ENCODE measurements at regions not wholly inside any gene's neighbourhood (a gene's known extent, or its start where the extent isn't known, plus 50 kb on each side); places are given as distances from the start of the nearest gene placed in this dataset.

GRCh38 chr20:11652128-11652527 is 265.6 kb upstream of the BTBD3 start:
- H3K27ac ChIP-seq (ENCODE audit: low read length): no peak overlapping the region
- H3K36me3 ChIP-seq (ENCODE audit: control insufficient read depth, insufficient read depth, low read length): no peaks in the 10 kb centered on the region
- no peak overlapping the region for H3K4me3 ChIP-seq (ENCODE audit: low read depth in 2 of 2, low read length in 2 of 2)
- H3K27me3 ChIP-seq (ENCODE audit: control insufficient read depth, insufficient read depth, low read length): no peaks in the 10 kb centered on the region
- BruUV-seq (replicated peaks): no TSS peak
- no peaks in the 10 kb centered on the region for H3K9me3 ChIP-seq (ENCODE audit: control insufficient read depth, insufficient read depth, low read depth, low read length)
- in situ Hi-C loops (cut with HindIII; ENCODE audit: low pct_unique_long_range_greater_than_20kb, low sequenced_read_pairs) (no loop called here), intact Hi-C loops (cut with micrococcal nuclease; ENCODE audit: unreplicated experiment) (no loop called here)
- POLR2A ChIA-PET: no interaction called here
- TF ChIP-seq POLR2AphosphoS5 (IDR thresholded peaks at IDR 0.05; ENCODE audit: low read depth, low read length) (no peak), SIN3A (IDR thresholded peaks at IDR 0.05; ENCODE audit: borderline replicate concordance, insufficient read depth, low read depth, low read length) (no peak), CTCF (IDR thresholded peaks at IDR 0.05) (no peak), REST (IDR thresholded peaks at IDR 0.05; ENCODE audit: insufficient read depth in 1 of 2, low read depth in 2 of 2, low read length in 1 of 2) (no peak), TCF7L2 (IDR thresholded peaks at IDR 0.05; ENCODE audit: low read depth, low read length) (no peak)
- DNase-seq (ENCODE audit: low read depth, low spot score) (no peak), ATAC-seq (no peak)
- no peaks in the 10 kb centered on the region for H3K4me1 ChIP-seq (ENCODE audit: control insufficient read depth, insufficient read depth, low read length)
- CTCF ChIA-PET: no interaction called here

GRCh38 chr20:11654766-11655165 is 262.9 kb upstream of the BTBD3 start:
- CTCF ChIA-PET: no interaction called here
- DNase-seq (ENCODE audit: low read depth, low spot score): no peak
- Histone ChIP-seq H3K9me3 (ENCODE audit: control insufficient read depth, insufficient read depth, low read depth, low read length) (no peaks in the 10 kb centered on the region), H3K4me3 (ENCODE audit: low read depth in 2 of 2, low read length in 2 of 2) (no peak overlapping the region), H3K27me3 (ENCODE audit: control insufficient read depth, insufficient read depth, low read length) (no peaks in the 10 kb centered on the region), H3K27ac (ENCODE audit: low read length) (no peak overlapping the region), H3K36me3 (ENCODE audit: control insufficient read depth, insufficient read depth, low read length) (no peaks in the 10 kb centered on the region), H3K4me1 (ENCODE audit: control insufficient read depth, insufficient read depth, low read length) (no peaks in the 10 kb centered on the region)
- intact Hi-C loops (cut with micrococcal nuclease; ENCODE audit: unreplicated experiment): no loop called here
- in situ Hi-C loops (cut with HindIII; ENCODE audit: low pct_unique_long_range_greater_than_20kb, low sequenced_read_pairs): no loop called here
- no peak for ATAC-seq
- TF ChIP-seq SIN3A (IDR thresholded peaks at IDR 0.05; ENCODE audit: borderline replicate concordance, insufficient read depth, low read depth, low read length) (no peak), REST (IDR thresholded peaks at IDR 0.05; ENCODE audit: insufficient read depth in 1 of 2, low read depth in 2 of 2, low read length in 1 of 2) (no peak), TCF7L2 (IDR thresholded peaks at IDR 0.05; ENCODE audit: low read depth, low read length) (no peak), POLR2AphosphoS5 (IDR thresholded peaks at IDR 0.05; ENCODE audit: low read depth, low read length) (no peak), CTCF (IDR thresholded peaks at IDR 0.05) (no peak)
- POLR2A ChIA-PET: no interaction called here
- no TSS peak for BruUV-seq (replicated peaks)

Data from Panc1 (cell line).